ENCODE measurements at regions not wholly inside any gene's neighbourhood (a gene's known extent, or its start where the extent isn't known, plus 50 kb on each side); places are given as distances from the start of the nearest gene placed in this dataset.
"Not testable (repeated sequence)": the region's sequence is repeated elsewhere in the genome, so short reads cannot be mapped to it uniquely, and the experiment has no call there.

DNA sequence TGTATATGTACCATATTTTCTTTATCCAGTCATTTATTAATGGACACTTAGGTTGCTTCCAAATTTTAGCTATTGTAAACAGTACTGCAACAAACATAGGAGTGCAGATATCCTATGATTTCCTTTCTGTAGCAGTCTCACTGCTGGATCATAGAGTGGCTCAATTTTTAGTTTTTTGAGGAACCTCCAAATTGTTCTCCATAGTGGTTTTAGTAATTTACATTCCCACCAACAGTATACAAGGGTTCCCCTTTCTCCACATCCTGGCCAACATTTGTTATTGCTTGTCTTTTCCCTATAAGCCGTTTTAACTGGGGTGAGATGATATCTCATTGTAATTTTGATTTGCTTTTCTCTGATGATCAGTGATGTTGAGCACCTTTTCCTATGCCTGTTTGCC is 114.3 kb downstream of the TMEM17 start:
- no peaks in the 10 kb centered on the region for H3K36me3 ChIP-seq (ENCODE audit: insufficient read depth, low read length)
- no peak overlapping the region for H3K4me2 ChIP-seq (ENCODE audit: low read length)
- no peaks in the 10 kb centered on the region for H3K4me1 ChIP-seq (ENCODE audit: control insufficient read depth, insufficient read depth, low read length)
- no peaks in the 10 kb centered on the region for H3K27me3 ChIP-seq (ENCODE audit: control insufficient read depth, insufficient read depth, low read length)
- no peak overlapping the region for H3K4me3 ChIP-seq (ENCODE audit: low read length)
- H3K9ac ChIP-seq (ENCODE audit: low read depth, low read length): no peak overlapping the region
- H3K9me3 ChIP-seq (replicated peaks; ENCODE audit: low read length): no peaks in the 10 kb centered on the region

DNA sequence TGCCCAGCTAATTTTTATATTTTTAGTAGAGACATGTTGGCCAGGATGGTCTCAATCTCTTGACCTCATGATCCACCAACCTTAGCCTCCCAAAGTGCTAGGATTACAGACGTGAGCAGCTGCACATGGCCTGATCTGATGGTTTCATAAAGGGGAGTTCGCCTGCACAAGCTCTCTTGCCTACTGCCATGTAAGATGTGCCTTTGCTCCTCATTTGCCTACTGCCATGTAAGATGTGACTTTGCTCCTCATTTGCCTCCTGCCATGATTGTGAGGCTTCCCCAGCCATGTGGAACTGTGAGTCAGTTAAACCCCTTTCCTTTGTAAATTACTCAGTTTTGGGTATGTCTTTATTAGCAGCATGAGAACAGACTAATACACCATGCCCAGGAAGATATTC is 119.6 kb downstream of the TMEM17 start:
- H3K4me3 ChIP-seq (ENCODE audit: low read length); H3K4me1 ChIP-seq (ENCODE audit: control insufficient read depth, insufficient read depth, low read length); H3K4me2 ChIP-seq (ENCODE audit: low read length); H3K9me3 ChIP-seq (replicated peaks; ENCODE audit: low read length); H3K36me3 ChIP-seq (ENCODE audit: insufficient read depth, low read length); H3K9ac ChIP-seq (ENCODE audit: low read depth, low read length); H3K27me3 ChIP-seq (ENCODE audit: control insufficient read depth, insufficient read depth, low read length): not testable (repeated sequence)

DNA sequence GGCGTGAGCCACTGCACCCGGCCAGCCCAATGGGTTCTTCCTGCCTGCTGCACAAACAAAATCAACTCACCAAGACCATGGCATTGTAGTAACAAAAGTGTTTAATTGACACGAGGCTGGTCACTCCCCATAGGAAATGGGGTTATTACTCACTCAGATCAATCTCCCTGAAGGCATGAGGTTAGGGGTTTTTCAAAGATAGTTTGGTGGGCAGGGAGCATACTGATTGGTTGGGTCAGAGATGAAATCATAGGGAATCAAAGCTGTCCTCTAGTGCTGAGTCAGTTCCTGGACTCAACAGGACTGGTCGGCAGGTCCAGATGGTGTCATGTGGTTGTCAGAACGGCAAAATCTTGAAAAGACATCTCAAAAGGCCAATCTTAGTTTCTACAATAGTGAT is 122.1 kb downstream of the TMEM17 start:
- Histone ChIP-seq H3K36me3 (ENCODE audit: insufficient read depth, low read length) (no peaks in the 10 kb centered on the region), H3K4me2 (ENCODE audit: low read length) (no peak overlapping the region), H3K9ac (ENCODE audit: low read depth, low read length) (no peak overlapping the region), H3K4me1 (ENCODE audit: control insufficient read depth, insufficient read depth, low read length) (no peaks in the 10 kb centered on the region), H3K4me3 (ENCODE audit: low read length) (no peak overlapping the region), H3K27me3 (ENCODE audit: control insufficient read depth, insufficient read depth, low read length) (peaks cover 6% of the 10 kb centered on the region), H3K9me3 (replicated peaks; ENCODE audit: low read length) (no peaks in the 10 kb centered on the region)

DNA sequence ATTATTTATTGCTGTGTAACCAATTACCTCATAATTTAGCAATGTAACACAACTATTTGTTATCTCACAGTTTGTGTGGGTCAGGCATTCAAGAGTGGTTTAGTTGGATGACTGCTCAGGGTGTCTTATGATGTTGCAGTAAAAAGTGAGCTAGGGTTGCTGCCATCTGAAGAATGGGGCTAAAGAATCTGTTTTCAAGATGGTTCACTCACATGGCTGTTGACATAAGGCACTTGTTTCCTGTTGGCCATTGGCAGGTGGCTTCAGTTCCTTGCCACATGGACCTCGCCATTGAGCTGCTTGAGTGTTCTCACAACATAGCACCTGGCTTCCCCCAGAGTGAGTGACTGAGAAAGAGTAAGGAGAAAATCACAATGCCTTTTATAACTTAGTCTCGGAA is 123.2 kb downstream of the TMEM17 start:
- Histone ChIP-seq H3K27me3 (ENCODE audit: control insufficient read depth, insufficient read depth, low read length) (peaks cover 6% of the 10 kb centered on the region), H3K4me2 (ENCODE audit: low read length) (no peak overlapping the region), H3K4me1 (ENCODE audit: control insufficient read depth, insufficient read depth, low read length) (no peaks in the 10 kb centered on the region), H3K4me3 (ENCODE audit: low read length) (no peak overlapping the region), H3K9ac (ENCODE audit: low read depth, low read length) (no peak overlapping the region), H3K9me3 (replicated peaks; ENCODE audit: low read length) (no peaks in the 10 kb centered on the region), H3K36me3 (ENCODE audit: insufficient read depth, low read length) (no peaks in the 10 kb centered on the region)

GRCh38 chr2:62382122-62382521 is 123.9 kb downstream of the TMEM17 start:
- Histone ChIP-seq H3K4me3 (ENCODE audit: low read length) (no peak overlapping the region), H3K4me1 (ENCODE audit: control insufficient read depth, insufficient read depth, low read length) (no peaks in the 10 kb centered on the region), H3K9ac (ENCODE audit: low read depth, low read length) (no peak overlapping the region), H3K4me2 (ENCODE audit: low read length) (no peak overlapping the region), H3K36me3 (ENCODE audit: insufficient read depth, low read length) (no peaks in the 10 kb centered on the region), H3K27me3 (ENCODE audit: control insufficient read depth, insufficient read depth, low read length) (peaks cover 6% of the 10 kb centered on the region), H3K9me3 (replicated peaks; ENCODE audit: low read length) (no peaks in the 10 kb centered on the region)

DNA sequence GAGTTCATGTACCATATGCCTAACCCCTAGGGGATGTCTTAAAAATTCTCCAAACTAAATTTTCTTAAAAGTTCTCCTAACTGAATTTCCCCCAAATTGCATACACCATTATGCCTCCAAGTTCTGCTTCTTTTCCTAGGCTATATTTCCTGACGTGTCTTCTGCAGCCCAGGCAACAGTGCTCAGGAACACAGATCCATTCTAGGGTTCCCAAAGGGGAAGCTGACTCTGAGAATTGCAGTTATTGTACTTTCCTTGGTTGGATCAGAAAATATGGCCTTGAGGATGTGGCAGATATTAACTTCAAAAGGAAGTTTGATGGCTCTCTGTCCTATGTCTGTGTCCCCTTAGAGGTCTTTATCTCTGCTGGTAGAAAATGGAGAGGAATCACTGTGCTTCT is 124.3 kb downstream of the TMEM17 start:
- no peak overlapping the region for H3K4me3 ChIP-seq (ENCODE audit: low read length)
- H3K9ac ChIP-seq (ENCODE audit: low read depth, low read length): no peak overlapping the region
- no peaks in the 10 kb centered on the region for H3K36me3 ChIP-seq (ENCODE audit: insufficient read depth, low read length)
- H3K27me3 ChIP-seq (ENCODE audit: control insufficient read depth, insufficient read depth, low read length): peaks cover 6% of the 10 kb centered on the region
- no peaks in the 10 kb centered on the region for H3K4me1 ChIP-seq (ENCODE audit: control insufficient read depth, insufficient read depth, low read length)
- H3K4me2 ChIP-seq (ENCODE audit: low read length): no peak overlapping the region
- no peaks in the 10 kb centered on the region for H3K9me3 ChIP-seq (replicated peaks; ENCODE audit: low read length)

DNA sequence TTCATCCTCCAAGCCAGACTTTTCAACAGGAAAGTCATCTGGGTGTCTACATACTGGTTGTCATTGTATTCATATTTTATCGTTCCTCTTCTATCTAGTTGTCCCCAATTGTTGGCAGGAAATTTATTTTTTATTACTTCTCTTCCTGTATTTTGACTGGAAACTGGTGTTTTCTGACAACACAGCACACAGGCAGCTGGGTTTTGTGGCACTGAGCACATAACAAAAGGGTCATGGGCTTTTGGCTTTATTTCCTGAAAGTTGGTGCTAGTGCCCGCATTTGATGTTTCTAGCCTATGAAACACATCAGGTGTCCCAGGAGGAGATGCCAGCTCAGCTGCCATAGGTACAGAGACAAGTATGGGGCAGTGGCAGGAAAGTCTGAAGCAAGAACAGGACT is 126.4 kb downstream of the TMEM17 start:
- peaks cover 6% of the 10 kb centered on the region for H3K27me3 ChIP-seq (ENCODE audit: control insufficient read depth, insufficient read depth, low read length)
- H3K9ac ChIP-seq (ENCODE audit: low read depth, low read length): no peak overlapping the region
- H3K4me2 ChIP-seq (ENCODE audit: low read length): no peak overlapping the region
- H3K9me3 ChIP-seq (replicated peaks; ENCODE audit: low read length): no peaks in the 10 kb centered on the region
- no peaks in the 10 kb centered on the region for H3K4me1 ChIP-seq (ENCODE audit: control insufficient read depth, insufficient read depth, low read length)
- H3K36me3 ChIP-seq (ENCODE audit: insufficient read depth, low read length): no peaks in the 10 kb centered on the region
- H3K4me3 ChIP-seq (ENCODE audit: low read length): no peak overlapping the region

DNA sequence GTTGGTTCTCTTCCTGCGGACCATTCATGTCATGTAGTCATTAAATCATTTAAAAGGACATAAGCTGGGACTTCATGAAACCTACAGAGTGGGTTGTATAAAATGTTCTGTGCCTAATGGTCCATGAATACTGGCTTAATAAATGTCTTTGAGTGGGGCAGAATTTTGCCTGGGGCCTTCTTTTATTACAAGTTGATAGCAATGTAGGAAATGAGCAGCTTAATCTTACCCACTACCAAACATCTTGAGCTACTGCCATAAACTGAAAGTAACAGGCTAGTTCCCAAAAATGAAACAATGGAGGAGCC is 130.9 kb downstream of the TMEM17 start:
- no peak overlapping the region for H3K4me3 ChIP-seq (ENCODE audit: low read length)

GRCh38 chr2:62374301-62375112 is 131.5 kb downstream of the TMEM17 start:
- Histone ChIP-seq H3K9me3 (replicated peaks; ENCODE audit: low read length) (no peaks in the 10 kb centered on the region), H3K27me3 (ENCODE audit: control insufficient read depth, insufficient read depth, low read length) (no peaks in the 10 kb centered on the region), H3K4me1 (ENCODE audit: control insufficient read depth, insufficient read depth, low read length) (no peaks in the 10 kb centered on the region), H3K4me2 (ENCODE audit: low read length) (no peak overlapping the region), H3K4me3 (ENCODE audit: low read length) (no peak overlapping the region), H3K9ac (ENCODE audit: low read depth, low read length) (no peak overlapping the region), H3K36me3 (ENCODE audit: insufficient read depth, low read length) (no peaks in the 10 kb centered on the region)

More for the DNA sequence above, 130.9 kb downstream of the TMEM17 start:
- H3K27me3 ChIP-seq (ENCODE audit: control insufficient read depth, insufficient read depth, low read length): peaks cover 5% of the 10 kb centered on the region
- no peaks in the 10 kb centered on the region for H3K36me3 ChIP-seq (ENCODE audit: insufficient read depth, low read length)
- no peaks in the 10 kb centered on the region for H3K4me1 ChIP-seq (ENCODE audit: control insufficient read depth, insufficient read depth, low read length)
- no peaks in the 10 kb centered on the region for H3K9me3 ChIP-seq (replicated peaks; ENCODE audit: low read length)
- no peak overlapping the region for H3K4me2 ChIP-seq (ENCODE audit: low read length)
- no peak overlapping the region for H3K9ac ChIP-seq (ENCODE audit: low read depth, low read length)

DNA sequence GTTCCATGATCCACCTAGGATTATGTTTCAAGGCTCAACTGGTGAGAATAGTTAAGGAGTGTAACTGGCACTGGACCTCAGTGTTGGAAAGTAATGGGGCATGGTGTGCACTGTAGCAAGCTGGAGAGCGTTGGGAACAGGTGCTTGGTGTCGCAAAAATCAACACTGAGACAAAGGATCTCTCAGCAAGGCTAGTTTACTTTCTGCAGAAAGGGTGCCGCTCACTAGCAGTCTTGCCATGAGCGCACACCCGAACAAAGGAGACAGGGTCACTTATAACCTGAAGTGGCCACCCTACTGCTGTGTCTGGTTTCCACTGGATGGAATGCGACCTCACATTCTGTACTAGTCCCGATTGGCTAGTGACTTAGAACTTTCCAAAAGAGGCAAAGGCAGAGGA is 133.2 kb downstream of the TMEM17 start:
- H3K36me3 ChIP-seq (ENCODE audit: insufficient read depth, low read length): no peaks in the 10 kb centered on the region
- H3K9me3 ChIP-seq (replicated peaks; ENCODE audit: low read length): no peaks in the 10 kb centered on the region
- no peak overlapping the region for H3K4me2 ChIP-seq (ENCODE audit: low read length)
- no peak overlapping the region for H3K9ac ChIP-seq (ENCODE audit: low read depth, low read length)
- H3K27me3 ChIP-seq (ENCODE audit: control insufficient read depth, insufficient read depth, low read length): no peaks in the 10 kb centered on the region
- H3K4me1 ChIP-seq (ENCODE audit: control insufficient read depth, insufficient read depth, low read length): no peaks in the 10 kb centered on the region
- no peak overlapping the region for H3K4me3 ChIP-seq (ENCODE audit: low read length)

DNA sequence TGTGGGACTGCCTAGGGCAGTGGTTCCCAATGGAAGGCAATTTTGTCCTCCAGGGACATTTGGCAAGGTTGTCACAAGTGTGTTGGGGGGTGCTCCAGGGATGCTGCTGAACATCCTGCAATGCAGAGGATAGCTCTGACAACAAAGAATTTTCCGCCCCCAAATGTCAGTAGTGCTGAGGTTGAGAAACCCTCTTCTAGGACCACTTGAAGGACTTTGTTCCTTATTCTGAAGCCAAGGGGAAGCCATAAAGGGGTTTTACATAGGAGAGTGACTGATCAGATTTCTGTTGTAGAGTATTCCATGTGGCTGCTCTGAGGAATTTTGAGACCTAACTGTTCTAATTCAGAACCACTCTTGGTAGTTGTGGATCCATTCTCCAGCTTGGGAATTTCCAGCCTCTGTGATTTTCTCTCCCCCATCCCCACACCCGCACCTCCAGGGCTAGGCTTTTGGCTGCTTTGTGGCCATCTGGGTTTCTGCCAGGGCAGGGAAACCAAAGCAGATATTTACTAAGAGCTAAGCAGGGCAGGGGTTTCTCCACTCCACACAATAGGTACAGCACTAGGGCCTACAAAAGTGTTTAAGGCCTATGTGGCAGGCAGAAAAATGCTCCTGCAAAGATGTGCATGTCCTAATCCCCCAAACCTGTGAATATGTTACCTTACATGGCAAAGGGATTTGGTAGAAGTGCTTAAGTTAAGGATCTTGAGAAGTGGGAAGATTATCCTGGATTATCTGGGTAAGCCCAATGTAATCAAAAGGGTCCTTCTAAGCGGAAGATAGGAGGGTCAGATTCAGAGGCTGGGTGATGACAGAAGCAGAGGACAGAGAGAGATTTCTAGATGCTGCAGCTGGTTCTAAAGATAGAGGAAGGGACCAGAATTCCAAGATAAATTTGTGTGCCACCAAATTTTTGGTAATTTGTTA is 135.4 kb downstream of the TMEM17 start:
- no peaks in the 10 kb centered on the region for H3K9me3 ChIP-seq (replicated peaks; ENCODE audit: low read length)
- no peak overlapping the region for H3K4me3 ChIP-seq (ENCODE audit: low read length)
- no peak overlapping the region for H3K4me2 ChIP-seq (ENCODE audit: low read length)
- no peaks in the 10 kb centered on the region for H3K36me3 ChIP-seq (ENCODE audit: insufficient read depth, low read length)
- no peaks in the 10 kb centered on the region for H3K27me3 ChIP-seq (ENCODE audit: control insufficient read depth, insufficient read depth, low read length)
- no peak overlapping the region for H3K9ac ChIP-seq (ENCODE audit: low read depth, low read length)
- no peaks in the 10 kb centered on the region for H3K4me1 ChIP-seq (ENCODE audit: control insufficient read depth, insufficient read depth, low read length)

Measured in skeletal muscle satellite cell (primary cell).